Cardiac muscle cell (in vitro differentiated cells and primary cell): ENCODE measurements at regions not wholly inside any gene's neighbourhood (a gene's known extent, or its start where the extent isn't known, plus 50 kb on each side); places are given as distances from the start of the nearest gene placed in this dataset.

Source experiments
- DNase-seq, 2 donors: peaks; one replicate each; pipeline versions ENCODE4 v3.0.0 to v3.0.0-alpha.2; 2010 to 2017; ENCODE audit warnings: low read depth in 1 of 2, low spot score in 1 of 2
- H3K27ac ChIP-seq: fragments of 200-600 bp; sonication (generic); 2 replicates; pipeline ENCODE4 v1.5.1; 2016
- H3K27me3 ChIP-seq: fragments of 200-600 bp; sonication (generic); 2 replicates; pipeline ENCODE4 v1.6.0; 2016; ENCODE audit warnings: control low read depth
- H3K36me3 ChIP-seq: fragments of 200-600 bp; sonication (generic); 2 replicates; pipeline ENCODE4 v1.5.1; 2016; ENCODE audit warnings: control low read depth
- H3K4me1 ChIP-seq: fragments of 200-600 bp; sonication (generic); 2 replicates; pipeline ENCODE4 v1.8.1; 2017; ENCODE audit warnings: low read depth, mild to moderate bottlenecking, mixed run types
- H3K4me3 ChIP-seq: fragments of 200-600 bp; sonication (generic); 2 replicates; pipeline ENCODE4 v1.5.1; 2016; ENCODE audit warnings: mild to moderate bottlenecking
- H3K9me3 ChIP-seq: fragments of 200-600 bp; sonication (generic); 2 replicates; pipeline ENCODE4 v1.5.1; 2017; ENCODE audit warnings: low read depth, mild to moderate bottlenecking, control low read depth
- CTCF ChIP-seq: IDR thresholded peaks from 2 replicates; pipeline ENCODE4 v1.5.1; 2012; ENCODE audit warnings: low read depth, mild to moderate bottlenecking, low read length

- Histone ChIP-seq H3K4me1 (no peaks in the 10 kb centered on the region), H3K4me3 (no peak overlapping the region), H3K36me3 (no peaks in the 10 kb centered on the region), H3K27me3 (no peaks in the 10 kb centered on the region), H3K27ac (no peak overlapping the region), H3K9me3 (no peaks in the 10 kb centered on the region)
- no peak for TF ChIP-seq CTCF
- DNase-seq: peak in 1 of 2 donors; percentile 9
Observed at GRCh38 chr7:142455392-142455791, 197.5 kb upstream of the PRSS58 start.

GRCh38 chr7:142454862-142455261, 197.0 kb upstream of the PRSS58 start:
- Histone ChIP-seq H3K27ac (no peak overlapping the region), H3K27me3 (no peaks in the 10 kb centered on the region), H3K4me3 (no peak overlapping the region), H3K36me3 (no peaks in the 10 kb centered on the region), H3K4me1 (no peaks in the 10 kb centered on the region), H3K9me3 (no peaks in the 10 kb centered on the region)
- DNase-seq: no peak
- no peak for TF ChIP-seq CTCF

- Histone ChIP-seq H3K4me3 (no peak overlapping the region), H3K4me1 (no peaks in the 10 kb centered on the region), H3K27me3 (no peaks in the 10 kb centered on the region), H3K36me3 (no peaks in the 10 kb centered on the region), H3K27ac (no peak overlapping the region), H3K9me3 (no peaks in the 10 kb centered on the region)
- no peak for TF ChIP-seq CTCF
- no peak for DNase-seq
Observed at GRCh38 chr7:142452791-142453190, 194.9 kb upstream of the PRSS58 start.

GRCh38 chr7:142451817-142452216, 194.0 kb upstream of the PRSS58 start:
- Histone ChIP-seq H3K4me1 (no peaks in the 10 kb centered on the region), H3K27ac (no peak overlapping the region), H3K36me3 (no peaks in the 10 kb centered on the region), H3K4me3 (no peak overlapping the region), H3K27me3 (no peaks in the 10 kb centered on the region), H3K9me3 (no peaks in the 10 kb centered on the region)
- DNase-seq: no peak
- no peak for TF ChIP-seq CTCF

DNA sequence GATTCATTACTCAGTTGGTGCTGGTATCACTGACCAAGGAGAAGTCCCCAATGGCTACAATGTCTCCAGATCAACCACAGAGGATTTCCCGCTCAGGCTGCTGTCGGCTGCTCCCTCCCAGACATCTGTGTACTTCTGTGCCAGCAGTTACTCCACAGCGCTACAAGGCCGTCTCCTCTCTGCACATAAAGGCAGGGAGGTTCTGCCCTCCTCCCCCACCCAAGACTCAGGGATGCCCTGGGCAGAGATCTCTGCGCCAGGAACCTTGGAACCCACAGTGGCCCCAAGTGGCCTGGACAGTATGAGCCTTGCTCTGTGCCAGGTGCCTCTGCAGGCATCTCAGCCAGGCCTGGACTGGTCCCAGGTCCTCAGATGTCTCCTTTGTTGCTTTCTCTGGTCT, 193.4 kb upstream of the PRSS58 start:
- DNase-seq: no peak
- no peak for TF ChIP-seq CTCF
- Histone ChIP-seq H3K27me3 (no peaks in the 10 kb centered on the region), H3K9me3 (no peaks in the 10 kb centered on the region), H3K36me3 (no peaks in the 10 kb centered on the region), H3K4me1 (no peaks in the 10 kb centered on the region), H3K4me3 (no peak overlapping the region), H3K27ac (no peak overlapping the region)

DNA sequence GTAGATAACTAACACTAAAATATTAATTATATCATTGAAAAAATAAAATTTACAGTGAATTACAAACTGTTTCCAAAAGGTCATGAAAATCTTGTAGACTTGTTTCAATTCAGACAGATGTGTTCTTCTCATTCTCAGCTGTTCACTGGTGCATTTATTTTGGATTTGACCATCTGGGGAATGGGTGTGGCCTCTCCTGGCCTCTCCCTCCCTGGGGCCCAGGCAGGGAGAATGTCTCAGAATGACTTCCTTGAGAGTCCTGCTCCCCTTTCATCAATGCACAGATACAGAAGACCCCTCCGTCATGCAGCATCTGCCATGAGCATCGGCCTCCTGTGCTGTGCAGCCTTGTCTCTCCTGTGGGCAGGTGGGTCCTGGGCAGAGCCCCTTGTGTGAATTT, 192.8 kb upstream of the PRSS58 start:
- no peaks in the 10 kb centered on the region for H3K27me3 ChIP-seq
- H3K4me1 ChIP-seq: no peaks in the 10 kb centered on the region
- DNase-seq: no peak
- no peak for TF ChIP-seq CTCF
- H3K36me3 ChIP-seq: no peaks in the 10 kb centered on the region
- H3K27ac ChIP-seq: no peak overlapping the region
- no peaks in the 10 kb centered on the region for H3K9me3 ChIP-seq
- no peak overlapping the region for H3K4me3 ChIP-seq
